Activated T-cell treated with anti-CD3 and anti-CD28 coated beads, Interleukin-2, amount 50 U/mL, for 1 hour (primary cell): ENCODE measurements at regions not wholly inside any gene's neighbourhood (a gene's known extent, or its start where the extent isn't known, plus 50 kb on each side); places are given as distances from the start of the nearest gene placed in this dataset.
"Not testable (repeated sequence)": the region's sequence is repeated elsewhere in the genome, so short reads cannot be mapped to it uniquely, and the experiment has no call there.

Source experiments
- DNase-seq: peaks from one replicate; pipeline ENCODE4 v3.0.0-alpha.2; 2020

DNA sequence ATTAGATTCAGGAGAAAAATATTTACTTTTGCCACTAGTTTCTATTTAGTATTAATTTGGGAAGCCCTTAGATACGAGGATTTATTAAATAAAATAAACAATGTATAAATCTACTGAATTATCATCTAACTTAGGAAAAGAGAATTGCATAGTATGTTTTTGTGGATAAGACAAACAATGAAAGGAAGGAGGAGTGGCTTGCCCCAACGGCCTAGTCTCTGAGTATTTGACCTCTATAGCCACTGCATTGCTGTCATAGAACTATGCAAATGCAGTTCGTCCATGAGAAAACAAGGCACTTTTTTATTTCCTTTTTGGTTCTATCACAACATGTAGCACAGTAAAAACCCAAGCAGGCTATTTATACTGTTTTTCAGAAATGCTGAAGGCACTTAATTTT lies 321.2 kb upstream of the CCNH start:
- no peak for DNase-seq

DNA sequence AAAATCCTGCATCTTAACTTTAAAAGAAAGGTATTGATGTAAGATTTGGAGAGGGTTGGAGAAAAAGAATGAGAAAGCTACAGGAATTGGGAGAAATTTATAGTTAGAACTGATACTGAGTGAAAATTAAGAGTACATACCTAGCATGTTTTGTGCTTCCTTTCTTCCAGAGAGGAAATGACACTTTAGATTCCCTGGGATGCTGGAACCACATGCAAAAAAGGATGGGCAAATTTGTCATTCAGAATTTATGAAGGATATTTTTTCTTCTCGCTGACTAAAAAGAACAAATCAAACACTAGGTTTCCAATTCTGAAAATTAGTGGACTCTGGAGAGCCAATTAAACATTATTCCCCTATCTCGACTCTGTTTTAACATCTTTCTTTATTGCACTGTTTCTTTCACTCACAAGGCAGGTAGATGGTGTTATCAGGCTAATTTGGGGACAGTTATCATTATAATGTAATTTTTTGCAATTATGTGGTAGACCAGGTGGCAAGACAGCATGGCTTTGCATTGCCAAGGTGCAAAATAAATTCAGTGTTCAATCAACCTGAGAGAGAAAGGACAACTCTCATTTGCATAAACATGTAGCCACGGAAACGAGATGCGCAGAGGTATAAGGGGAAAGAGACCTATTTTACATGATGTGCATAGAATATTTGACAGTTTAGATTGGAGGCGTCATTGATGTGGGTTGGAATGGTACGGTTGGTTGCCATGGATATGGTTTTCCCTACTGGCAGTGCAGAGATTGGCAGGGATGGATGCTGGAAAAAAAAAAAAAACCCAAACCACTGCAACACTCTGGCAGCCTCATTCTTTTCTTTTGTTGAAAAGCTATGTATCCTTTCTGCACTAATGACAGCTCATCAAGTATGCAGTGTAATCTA lies 320.4 kb upstream of the CCNH start:
- DNase-seq, result no peak

DNA sequence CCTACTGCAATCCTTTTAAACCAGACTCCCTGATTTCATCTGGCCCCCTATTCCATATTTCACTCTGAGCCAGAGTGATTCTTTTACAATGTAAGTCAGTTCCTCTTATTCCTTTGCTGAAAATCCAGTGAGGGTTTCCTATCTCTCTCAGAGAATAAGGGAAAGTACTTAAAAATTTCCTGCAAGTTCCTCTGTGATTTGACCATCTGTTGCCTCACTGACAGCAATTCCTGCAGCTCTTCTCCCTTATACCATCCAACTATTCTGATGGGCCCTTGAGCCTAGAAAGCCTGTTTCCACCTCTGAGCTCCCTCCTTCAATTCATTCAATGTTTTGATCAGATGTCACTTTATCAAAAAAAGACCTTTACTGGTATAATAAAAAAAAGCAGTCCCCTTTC lies 317.1 kb upstream of the CCNH start:
- DNase-seq, result no peak

DNA sequence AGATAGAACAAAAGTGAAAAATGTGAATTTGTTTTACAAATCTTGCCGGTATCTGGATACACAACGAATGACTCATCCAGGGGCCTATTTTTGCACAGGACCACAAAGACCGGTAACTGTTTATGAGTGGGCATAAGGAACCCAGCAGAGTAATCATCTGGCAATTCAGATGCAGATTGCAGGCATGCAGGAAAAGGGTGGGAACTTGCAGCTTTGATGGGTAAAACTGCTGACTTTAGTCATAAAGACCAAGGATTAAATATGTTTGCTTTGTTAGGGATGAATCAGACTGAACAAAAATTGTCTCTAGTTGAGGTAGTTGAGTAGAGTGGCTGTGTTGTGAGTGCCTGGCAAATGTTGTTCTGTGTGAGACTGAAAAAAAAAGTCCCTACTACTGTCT lies 309.6 kb upstream of the CCNH start:
- DNase-seq, result no peak

DNA sequence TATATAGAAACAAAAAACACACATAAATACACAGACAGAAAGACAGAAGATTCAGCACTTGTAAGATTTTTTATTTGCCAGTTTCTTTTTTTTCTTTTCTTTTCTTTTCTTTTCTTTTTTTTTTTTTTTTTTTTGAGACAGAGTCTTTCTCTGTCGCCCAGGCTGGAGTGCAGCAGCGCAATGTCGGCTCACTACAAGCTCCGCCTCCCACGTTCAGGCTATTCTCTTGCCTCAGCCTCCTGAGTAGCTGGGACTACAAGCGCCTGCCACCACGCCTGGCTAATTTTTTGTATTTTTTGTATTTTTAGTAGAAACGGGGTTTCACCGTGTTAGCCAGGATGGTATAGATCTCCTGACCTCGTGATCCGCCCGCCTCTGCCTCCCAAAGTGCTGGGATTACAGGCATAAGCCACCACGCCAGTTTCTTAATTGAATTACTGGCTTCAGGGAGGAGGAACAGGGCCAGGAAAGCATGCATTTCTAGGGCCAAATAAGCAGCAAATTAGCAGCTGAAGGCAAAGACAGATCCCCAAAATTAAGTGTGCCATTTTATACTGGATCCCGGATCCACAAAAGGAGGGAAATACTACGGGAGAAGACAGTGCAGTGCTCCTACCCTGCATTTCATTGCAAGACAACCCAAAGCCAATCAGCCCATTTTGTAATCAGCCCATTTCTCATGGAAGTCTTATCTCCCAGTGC lies 305.6 kb upstream of the CCNH start:
- DNase-seq, result not testable (repeated sequence)

DNA sequence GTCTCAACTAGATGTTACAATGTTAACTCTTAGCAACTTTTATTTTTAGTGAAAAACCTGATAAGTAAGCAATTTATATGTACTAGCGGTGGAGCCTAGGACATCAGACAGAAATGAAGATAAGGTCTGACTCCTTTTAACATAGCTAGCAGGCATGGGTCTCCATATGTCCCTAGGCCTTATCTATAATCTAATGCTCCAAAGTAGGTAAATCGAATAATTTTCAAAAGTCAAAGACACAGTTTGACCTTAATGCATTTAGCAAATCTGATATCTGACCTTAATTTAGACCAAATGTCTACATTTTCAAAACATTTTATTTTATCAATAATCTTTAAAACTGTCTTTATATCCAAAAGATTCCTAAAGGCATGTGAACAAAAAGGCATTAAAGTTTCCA lies 305.0 kb upstream of the CCNH start:
- DNase-seq, result no peak

DNA sequence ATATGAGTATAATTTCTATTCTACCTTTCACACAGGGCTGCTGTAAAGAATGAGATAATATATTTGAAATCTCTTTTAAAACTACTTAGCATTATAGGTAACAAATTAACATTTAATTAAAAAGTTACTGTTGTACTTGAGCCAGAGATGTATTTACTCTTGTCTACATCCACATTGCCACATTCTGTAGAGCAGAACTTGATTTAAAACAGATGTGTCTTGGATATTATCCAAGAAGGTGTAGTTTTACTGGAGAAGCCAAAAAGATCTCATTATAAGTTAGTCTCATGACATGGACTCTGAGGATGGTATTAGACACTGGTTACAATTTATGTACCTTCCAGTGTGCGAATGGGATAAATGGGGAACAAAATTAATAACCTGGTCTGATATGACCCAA lies 293.1 kb upstream of the CCNH start:
- DNase-seq, result no peak

DNA sequence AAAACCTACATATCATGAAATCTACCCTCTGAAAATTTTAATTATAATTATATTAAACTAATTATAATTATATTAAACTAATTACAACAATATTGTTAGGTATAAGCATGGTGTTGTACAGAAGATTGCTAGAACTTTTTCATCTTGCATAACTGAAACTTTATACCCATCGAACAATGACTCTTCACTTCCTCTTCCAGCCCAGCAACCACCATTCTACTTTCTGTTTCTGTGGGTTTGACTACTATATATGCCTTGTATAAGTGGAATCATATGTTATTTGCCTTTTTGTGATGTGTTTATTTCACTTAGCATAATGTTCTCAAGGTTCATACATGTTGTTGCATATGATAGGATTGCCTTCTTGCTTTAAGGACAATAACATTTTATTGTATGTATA lies 274.2 kb upstream of the CCNH start:
- DNase-seq, result no peak

DNA sequence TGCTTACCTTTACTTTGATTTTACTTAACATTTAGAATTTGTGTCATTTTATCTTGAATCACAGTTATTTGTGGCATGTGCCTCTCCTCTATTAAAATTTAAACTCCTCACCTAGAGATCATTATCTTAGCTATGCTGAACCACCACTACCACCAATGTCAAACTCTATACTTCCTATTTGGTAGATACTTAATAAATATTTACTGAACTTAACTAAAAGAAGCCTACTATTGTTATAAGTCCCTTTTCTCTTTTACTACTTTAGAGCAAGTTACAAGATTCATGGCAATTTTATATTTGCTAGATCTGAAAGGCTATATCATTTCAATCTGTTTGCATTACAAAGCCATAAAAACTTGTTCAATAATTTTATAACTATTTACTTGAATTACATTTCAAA lies 273.3 kb upstream of the CCNH start:
- no peak for DNase-seq

DNA sequence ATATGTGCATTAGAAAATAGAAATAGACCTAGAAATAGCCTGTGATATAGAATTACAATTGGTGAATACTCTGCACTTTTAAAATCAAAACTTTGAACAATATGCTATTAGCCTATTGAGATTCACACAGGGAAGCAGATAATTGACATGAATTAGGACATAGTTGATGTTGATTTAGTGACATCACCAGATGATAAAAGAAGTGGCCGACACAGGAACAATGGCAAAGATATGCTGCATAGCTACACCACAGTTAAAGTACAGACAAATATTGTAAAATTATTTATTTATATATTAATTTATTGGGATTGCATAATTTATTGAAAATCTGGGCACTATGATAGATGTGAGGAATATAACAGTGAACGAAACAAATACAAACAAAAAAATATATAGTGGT lies 261.5 kb upstream of the CCNH start:
- no peak for DNase-seq

DNA sequence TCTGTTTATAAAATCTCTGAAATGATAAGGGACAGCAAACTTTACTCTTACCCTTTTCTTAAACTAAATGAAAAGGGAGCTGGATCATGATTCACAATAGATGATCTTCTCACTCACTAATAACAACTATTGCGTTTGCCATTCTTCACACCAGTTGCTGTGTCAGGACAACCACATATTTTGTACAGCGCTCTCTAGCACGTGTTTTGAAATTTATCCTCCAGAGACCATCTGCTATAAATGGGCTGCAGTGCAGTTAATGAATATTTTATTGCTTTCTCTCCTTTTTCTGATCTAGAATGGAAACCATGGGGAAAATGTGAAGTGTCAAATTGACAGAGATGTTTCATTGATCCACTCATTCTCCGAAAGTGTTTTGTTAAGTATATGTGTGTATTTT lies 258.4 kb upstream of the CCNH start:
- no peak for DNase-seq

DNA sequence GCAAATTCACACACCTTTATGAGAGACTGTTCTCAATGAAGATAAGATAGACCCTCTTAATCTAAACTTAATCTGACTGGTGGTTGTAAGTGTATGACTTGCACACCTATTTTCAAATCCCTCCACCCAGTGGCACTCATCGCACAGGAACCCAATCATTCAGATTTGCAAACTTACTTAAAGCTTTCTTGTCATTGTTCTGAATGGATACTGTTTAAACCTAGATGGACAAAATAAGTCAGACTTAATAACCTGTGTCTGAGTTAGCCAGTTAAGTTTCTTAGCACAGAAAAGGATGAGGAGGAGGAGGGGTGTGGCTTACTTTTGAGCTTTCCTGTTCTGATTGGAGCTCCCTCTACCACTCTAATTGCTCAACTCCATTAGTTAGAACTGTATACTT lies 252.4 kb upstream of the CCNH start:
- DNase-seq, result no peak

DNA sequence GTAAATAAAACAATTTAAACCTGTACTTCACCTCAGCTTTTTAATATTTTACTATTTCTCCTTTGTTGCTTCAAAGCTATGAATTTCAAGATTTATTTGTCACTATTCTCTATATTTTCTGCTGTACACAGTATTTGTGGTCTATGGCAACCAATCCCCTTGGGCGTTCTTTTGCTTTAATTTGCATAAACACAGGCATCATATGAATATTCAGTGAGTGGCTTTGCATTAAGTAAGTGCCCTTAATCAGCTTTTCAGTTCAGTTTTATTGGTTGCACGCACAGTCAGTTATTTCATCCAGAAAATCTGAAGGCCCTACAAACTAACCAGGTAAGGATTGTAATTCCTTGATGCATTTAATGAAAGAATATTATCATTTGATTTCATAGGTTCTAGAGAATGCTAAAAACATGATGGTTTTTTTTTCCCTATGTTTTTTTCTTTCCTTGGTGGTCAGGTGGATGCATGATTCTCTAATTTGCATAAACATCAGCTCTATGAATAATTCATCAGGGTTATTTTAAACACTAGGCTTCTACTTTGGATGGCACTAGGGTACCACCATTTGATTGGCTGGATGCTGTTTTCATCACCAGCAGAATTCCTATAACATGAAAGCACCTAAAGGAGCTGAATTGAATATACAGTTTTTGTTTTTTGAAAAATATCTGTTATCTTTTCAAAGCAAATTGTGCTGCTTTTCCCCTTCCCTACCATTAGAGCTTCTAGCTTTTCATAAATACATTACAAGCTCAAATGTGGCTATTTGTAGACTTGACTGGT lies 249.2 kb upstream of the CCNH start:
- no peak for DNase-seq

DNA sequence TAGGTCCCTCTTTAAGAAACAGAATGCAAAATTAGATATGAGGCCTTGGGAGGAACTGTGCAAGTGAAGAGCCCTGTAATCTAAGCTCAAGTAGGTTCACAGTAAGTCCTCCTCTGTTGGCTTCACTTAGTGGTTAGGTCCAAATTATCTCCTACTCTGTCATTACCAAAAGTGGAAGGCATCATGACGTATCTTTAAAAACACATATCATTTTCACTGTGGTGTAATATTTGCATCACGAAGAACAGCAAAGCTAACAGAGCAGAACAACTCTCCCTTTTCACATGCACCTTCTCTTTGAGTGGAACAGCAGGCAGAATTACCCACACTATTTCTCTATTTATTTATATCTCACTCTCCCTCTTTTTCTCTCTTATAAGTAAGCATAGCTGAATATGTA lies 240.5 kb upstream of the CCNH start:
- no peak for DNase-seq

DNA sequence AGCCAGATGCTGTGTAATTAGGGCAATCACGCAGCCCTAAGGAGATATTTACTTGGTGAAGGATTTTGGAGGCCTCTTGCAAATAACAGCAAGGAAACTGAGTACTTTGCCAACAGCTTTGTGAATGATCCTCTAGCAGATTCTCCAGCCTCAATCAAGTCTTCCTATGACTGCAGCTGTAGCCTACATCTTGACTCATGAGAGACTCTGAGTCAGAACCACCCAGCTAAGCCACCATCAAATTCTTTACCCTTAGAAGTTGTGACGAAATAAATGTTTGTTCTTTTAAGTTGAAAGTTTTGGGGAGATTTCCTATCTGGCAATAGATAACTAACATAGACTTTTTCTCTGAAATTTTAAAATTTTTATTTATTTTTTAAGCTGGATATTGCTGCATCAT lies 237.6 kb upstream of the CCNH start:
- DNase-seq, result no peak

DNA sequence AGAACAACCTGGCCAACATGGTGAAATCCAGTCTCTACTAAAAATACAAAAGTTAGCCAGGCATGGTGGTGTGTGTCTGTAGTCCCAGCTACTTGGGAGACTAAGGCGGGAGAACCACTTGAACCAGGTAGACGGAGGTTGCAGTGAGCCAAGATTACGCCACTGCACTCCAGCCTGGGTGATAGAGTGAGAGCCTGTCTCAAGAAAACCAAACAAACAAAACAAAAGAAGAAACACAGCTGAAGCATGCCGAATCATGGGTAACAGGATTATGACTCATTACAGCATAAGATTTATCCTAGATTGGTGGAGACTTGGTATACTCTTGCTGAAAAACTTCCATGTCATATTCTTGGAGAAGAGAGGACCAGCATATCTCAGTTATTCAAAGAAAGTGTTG lies 236.7 kb upstream of the CCNH start:
- no peak for DNase-seq

DNA sequence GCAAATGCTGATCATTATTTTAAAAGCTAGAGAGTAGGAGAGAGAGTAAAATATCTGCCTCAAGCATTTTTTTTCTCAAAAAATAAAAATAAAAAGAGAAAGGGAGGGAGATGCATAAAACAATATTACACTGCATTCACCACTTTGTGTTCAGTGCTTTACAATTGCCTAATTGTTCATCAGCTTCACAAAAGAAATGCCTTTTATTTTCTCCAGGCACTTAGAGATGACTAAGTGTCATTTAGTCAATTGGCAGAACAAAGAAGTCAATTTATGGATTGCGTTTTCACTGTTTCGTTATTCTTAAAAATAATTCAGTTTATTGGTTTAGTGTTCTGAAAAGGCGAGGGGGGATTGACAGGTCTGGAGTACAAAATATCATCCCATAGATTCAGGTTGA lies 232.5 kb upstream of the CCNH start:
- no peak for DNase-seq

DNA sequence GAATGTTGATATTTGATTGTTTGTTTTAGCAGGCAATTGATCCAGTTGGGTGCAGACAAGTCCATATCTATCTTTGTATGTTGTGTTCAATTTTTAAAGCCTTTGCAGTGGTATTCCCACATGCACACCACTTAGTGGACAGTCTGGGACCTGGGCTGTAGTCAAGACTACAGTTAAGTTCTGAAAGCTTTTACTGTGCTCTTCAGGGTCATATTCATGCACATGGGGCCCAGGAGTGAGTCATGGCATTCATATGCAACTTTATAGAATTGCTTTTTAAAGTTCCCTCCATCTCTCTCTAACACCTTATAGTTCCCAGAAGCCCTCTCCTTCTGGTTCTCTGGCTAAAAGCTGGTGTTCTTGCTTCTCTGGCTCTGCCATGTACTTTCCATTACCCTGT lies 228.2 kb upstream of the CCNH start:
- no peak for DNase-seq

DNA sequence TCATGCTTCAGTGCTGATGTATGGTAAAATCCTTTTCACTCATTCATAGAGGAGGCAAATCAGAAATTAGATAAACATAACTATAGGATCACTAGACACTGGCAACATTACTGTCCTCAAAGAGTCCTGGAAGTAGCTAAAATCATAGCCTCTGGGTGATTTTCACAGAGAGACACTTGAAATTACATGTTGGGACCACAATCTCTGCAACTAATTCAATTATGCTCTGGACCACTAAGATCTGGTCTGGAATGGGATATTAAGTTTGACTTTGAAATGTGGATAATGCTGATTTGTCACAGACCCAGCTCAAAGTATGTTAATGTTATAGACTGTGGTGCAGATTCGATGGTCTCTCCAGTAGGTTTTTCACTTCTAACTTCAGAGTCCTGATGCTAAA lies 214.6 kb upstream of the CCNH start:
- DNase-seq, result no peak

DNA sequence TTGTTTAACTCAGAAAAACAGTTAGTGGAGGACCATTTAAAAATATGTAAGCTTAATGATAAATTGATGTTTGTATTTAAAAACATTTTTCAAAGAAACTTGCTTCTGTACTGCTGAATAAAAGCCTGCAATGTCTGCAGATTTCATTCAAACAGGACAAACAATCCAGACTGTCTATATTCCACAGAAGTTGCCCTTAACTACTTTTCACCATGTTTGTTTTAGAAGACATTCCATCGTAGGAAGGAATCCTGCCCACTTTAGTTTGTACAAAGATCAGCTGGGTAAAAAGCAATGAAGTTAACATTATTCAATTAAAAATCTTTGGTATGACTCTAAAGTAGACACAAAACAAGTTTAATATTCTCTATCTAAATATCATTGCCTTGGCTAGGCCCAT lies 195.7 kb upstream of the CCNH start:
- no peak for DNase-seq

DNA sequence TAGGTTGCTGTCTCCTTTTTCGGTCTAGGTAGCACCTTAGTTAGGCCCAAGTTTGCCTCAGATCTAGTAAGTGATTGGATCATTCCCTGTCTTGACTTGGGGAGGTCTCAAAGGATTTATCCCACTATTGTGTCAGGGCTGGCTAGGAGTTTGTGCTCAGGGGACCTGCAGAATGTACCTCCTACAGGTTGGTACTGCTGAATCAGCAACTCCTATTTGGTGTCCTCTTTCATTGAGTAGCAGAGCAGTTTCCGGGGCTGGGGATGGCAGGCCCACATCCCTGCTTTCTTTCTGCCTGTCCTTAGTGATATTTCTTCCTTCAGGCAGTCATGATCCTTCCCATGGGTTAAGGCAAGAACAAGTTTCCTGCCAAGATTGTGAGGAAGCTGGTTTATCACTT lies 192.9 kb upstream of the CCNH start:
- no peak for DNase-seq

DNA sequence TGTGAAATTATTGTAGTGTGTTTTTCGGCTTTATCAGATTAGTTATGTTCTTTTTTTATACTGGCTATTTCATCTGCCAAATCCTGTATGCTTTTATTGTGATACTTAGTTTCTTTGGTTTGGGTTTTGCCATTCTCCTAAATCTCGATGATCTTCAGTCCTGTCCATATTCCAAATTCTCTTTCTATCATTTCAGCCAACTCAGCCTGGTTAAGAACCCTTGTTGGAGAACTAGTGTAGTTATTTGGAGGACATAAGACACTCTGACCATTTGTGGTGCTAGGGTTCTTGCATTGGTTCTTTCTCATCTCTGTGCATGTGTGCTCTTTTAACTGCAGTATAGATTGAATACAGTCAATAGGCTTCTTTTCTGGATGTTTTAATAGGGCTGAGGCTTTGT lies 187.0 kb upstream of the CCNH start:
- no peak for DNase-seq

DNA sequence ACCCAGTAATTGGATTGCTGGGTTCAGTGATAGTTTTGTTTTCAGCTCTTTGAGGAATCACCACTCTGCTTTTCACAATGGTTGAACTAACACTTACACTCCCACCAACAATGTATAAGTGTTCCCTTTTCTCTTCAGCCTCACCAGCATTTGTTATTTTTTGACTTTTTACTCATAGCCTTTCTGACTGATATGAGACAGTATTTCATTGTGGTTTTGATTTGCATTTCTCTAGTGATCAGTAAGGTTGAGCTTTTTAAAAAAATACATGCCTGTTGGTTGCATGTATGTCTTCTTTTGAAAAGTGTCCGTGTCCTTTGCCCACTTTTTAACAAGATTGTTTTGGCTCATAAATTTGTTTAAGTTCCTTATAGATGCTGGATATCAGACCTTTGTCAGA lies 185.7 kb upstream of the CCNH start:
- DNase-seq, result no peak

DNA sequence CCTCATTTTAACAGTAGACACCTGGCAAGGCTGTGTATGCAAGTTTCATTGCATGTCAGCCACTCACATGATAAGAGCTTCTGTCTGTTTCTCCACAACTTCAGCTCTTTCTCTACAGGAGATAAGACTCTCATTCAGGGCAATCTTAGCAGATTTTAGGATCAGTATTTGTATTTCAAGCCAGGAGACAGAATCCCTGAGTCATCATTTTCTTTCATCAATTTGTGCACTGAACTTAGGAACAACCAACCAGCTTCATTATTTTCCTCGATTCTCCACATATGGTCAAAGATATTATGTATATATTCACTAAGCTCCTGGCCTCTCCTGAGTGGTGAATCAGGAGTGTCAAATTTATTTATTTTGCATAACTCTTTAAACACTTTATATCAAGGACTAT lies 181.8 kb upstream of the CCNH start:
- DNase-seq, result no peak
